SW 1271 (cell line): ENCODE measurements at regions not wholly inside any gene's neighbourhood (a gene's known extent, or its start where the extent isn't known, plus 50 kb on each side); places are given as distances from the start of the nearest gene placed in this dataset.
A peak's percentile ranks its signal among the peaks of the same experiment; 100 is the strongest.

Source experiments
- DNase-seq, 2 experiments: peaks; one replicate each; lab custom pipeline; 2025; lab: John Stamatoyannopoulos, UW

- no peak for DNase-seq
These were observed 407.3 kb downstream of the STIM2 start for GRCh38 chr4:27267970-27268355.

GRCh38 chr4:27270435-27270834, 409.8 kb downstream of the STIM2 start:
- no peak for DNase-seq

DNA sequence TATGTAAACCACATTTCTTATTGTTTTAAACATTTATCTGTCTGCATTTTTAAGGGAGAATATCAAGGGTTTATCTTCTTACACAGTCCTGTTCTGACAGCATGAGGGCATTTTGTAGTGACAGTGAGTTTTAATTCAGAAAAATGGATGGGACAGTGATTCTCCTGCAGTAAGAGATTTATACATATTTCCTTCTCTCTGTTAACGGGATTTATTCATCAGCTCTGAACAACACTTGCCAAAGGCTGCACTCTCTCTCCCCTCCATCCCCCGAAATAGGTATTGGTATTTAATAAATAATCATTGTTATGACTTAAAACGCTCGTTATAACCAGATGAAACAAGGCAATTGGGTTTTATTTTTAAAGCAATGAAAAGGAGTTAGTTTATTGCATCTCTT, 410.9 kb downstream of the STIM2 start:
- DNase-seq, result no peak

DNA sequence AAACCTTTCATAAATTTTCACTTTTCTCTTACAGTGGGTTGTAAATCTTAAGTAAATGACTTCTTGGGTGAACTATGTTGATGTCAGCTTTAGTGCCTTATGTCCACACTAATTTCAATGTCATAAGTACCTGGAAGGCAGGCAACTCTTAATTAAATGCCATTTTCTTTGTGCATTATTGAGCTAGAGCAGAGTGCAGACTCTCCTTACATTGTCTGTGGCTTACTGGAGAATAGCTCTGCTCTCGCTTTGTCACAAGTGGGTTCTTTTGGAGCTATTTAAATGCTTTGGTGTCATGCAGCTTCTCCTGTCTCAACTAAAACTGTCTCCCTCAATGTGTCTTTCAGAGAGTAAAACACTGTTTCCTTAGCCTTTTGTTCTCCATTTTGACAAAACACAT, 411.6 kb downstream of the STIM2 start:
- DNase-seq, result no peak

DNA sequence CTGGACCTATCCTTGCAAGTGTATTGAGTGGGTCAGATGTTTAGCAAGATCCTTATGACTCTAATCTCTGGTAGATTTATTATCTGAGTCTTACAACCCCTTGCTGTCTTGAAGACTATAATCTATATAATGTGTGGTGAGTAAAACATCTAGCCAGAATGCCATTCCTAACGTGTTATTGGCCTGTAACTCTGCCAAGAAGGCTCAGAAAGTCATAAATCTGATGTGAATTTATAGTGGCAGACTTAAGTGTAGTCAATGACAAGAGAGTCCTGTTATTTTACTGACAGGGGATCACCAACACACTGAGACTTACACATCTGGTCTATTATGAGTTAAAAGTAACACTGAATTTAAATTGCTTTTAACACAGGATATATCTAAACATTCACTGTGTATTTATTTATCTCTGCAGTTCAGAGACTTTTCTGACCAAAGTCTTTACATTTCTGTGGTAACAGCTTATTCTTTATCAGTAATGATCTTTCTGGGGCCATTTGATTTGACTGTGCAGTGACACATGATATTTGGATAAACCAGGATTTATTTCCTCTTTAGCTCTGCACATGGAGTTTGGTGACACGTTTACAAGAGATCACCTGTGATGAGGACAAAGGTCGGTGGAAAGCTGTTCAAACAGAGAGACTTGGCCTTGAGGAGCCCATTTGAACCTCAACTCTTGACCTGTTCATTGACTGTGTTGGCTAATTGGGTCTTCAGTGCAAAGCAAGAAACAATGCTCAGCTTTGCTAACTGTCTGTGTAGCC, 415.8 kb downstream of the STIM2 start:
- no peak for DNase-seq

- DNase-seq, result no peak
These were observed 418.2 kb downstream of the STIM2 start for GRCh38 chr4:27278615-27279375.

GRCh38 chr4:27288496-27288895, 427.9 kb downstream of the STIM2 start:
- DNase-seq, result no peak

DNA sequence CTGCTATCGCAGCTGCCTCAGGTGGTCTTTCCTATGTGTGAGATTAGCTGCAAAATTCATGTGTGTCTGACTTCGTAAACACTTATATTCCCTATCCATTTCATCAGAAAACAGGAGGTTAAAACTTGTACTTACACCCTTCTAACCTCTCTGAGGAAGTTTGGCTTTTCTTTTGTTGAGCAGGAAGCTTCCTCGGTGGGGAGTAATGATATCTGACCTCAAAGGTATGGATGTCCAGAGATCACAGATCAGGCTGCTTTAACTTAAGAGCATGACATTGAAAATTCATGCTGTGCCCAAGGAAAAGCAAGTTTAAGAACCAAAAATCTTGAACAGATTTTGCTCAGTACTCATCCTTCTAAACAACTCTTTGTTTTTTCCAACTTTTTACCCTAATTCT, 429.1 kb downstream of the STIM2 start:
- DNase-seq, result no peak

GRCh38 chr4:27293831-27294230, 433.2 kb downstream of the STIM2 start:
- DNase-seq, result no peak

DNA sequence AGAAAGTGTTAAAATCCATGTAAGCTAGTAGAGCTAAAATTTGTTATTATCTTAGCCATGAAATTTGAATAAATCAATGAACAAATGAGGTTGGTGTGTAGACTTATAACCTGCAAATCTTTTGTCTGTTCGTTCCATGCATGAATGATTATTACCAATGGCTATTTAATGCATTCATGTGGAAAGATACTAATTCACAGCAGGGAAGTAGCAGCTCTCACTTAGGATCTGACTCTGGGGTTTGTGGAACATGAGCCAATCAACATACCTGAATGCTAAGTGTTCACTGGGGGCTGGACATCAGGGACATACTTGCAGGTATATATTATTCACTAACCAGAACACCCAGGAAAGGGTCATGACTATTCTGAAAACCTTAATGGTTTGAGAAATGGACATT, 444.1 kb downstream of the STIM2 start:
- DNase-seq, result no peak

- DNase-seq, result no peak
These were observed 444.6 kb downstream of the STIM2 start for GRCh38 chr4:27305246-27305645.

DNA sequence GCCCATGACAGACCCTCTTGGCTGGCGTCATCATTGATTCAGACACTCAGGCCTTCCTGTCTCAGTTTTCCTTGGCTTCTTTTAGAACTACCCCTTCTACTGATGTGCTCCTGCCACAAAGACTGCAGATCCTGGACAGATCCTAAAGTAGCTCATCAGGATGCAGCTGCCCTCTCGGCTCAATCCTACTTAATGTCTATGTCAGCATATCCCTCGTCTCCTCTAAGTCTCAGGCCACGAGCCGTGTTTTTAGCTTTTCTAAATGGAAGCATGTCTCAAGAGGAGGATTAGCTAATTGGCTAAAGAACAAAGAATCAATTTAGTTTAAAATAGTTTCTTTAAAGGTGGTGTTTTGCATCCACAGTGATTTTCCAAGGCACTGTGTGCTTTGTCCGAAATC, 447.7 kb downstream of the STIM2 start:
- no peak for DNase-seq

- no peak for DNase-seq
These were observed 455.0 kb downstream of the STIM2 start for GRCh38 chr4:27315625-27316024.

DNA sequence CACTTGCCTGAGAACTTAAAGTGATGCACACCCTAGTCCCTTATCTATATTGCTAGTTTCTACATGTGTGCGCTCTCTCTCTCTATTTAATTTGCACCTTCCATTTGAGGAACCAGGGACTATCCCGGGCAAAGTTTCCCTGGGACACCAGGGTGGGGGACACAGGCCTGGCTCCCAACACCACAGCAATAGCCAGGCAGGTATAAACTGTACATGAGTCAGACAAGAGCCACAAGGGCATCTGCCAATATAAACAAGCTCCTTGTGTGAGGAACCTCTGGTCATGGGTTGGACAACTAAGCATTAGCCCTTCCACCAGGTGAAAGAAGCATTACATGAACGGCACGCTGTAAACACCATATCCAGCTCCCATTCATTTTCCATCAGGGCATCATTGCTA, 455.5 kb downstream of the STIM2 start:
- DNase-seq, result no peak

DNA sequence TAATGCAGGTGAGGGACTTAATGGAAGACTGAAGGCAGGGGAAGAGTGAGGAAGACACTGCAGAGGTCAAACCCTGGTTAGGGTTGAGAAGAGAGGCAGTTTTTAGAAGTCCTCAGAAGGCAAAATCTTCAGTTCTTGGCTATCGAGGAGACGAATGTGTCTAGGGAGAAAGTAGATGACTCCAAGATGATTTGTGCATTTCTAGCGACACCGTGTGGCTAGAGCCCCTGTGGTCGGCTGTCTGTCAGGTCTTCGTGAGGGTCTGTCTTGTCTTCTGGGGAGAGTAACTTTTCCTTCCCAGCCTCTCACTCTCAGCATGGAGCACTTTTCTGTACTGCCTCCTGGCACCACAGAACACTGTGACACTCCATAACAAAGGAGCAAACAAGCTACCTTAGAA, 458.1 kb downstream of the STIM2 start:
- no peak for DNase-seq

DNA sequence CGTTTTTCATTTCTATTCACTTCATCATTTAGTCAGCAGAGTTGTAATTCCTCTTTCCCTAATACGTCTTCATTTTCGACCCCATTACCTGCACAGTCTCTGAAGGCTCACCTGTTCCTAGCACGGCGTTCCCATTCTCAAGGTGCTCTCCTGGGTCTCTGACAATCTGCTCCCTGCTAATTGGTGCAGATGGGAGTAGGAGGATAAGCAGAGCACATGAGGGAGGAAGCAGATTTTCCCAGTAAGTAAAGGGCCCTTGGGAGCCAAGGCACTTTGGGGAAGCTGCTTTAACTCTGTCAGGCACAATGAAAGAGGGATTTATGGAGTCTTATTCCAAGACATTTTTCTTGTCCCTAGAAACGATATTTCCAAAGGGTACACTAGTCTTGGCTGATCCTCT, 466.4 kb downstream of the STIM2 start:
- no peak for DNase-seq

GRCh38 chr4:27327421-27328181, 467.0 kb downstream of the STIM2 start:
- no peak for DNase-seq

GRCh38 chr4:27338530-27338929, 477.9 kb downstream of the STIM2 start:
- no peak for DNase-seq

DNA sequence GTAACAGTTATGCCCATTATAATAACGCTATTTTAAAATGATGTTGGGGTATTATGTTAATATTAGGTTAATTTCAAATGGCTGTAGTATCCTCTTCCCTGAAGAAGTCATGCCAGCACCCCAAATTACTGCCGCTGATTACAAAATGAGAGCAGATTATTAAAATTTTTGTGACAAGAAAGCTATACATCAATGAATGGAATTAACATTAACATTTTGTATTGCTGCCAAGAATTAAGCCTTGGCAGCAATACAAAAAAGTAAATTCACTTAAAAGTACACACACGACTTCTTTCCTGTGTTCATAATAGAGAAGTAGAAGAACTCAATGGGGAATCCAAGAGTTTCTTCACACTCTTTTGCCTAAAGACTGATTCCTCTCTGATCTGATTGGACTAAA, 482.8 kb downstream of the STIM2 start:
- DNase-seq, result no peak

GRCh38 chr4:27350161-27350560, 489.5 kb downstream of the STIM2 start:
- DNase-seq, result peak in 1 of 2 experiments; percentile 6

DNA sequence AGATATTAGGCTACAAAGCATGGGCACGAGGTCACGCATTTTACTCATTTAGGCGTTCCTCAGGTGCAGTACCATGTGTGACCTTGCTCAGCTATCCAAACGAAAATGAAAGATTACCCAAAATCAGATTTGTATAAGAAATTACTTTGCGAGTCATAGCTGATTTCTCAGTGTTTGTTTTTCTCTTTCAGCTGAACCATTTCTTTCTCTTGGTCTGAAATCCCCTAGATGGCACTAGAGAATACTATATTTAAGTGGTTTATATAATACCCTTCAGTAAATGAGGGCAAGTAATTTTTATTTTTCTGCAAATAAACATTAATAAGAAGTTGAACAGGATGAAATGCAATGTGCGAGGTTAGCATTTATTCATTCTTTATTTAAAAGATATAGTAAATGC, 496.6 kb downstream of the STIM2 start:
- no peak for DNase-seq

GRCh38 chr4:27358269-27358668, 497.6 kb downstream of the STIM2 start:
- DNase-seq, result no peak

DNA sequence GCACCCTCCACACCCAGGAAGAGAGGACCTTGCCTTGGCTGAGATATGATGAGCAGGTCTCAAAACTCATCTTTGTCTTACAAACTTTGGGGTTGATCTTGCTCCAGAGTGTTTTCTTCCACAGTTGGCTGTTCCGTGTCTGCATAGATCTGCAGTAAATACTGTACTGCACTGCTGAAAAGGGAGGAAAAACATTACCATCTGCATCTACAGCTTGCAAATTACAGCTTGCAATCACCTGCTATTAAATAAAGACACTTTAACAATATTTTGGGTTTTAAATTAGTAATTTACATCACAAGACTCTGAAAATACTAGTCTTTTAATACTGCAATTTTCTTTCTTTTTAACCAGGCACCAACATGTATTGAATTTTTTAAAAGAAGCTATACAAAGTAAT, 499.5 kb downstream of the STIM2 start:
- DNase-seq, result no peak
